ENCODE measurements at regions not wholly inside any gene's neighbourhood (a gene's known extent, or its start where the extent isn't known, plus 50 kb on each side); places are given as distances from the start of the nearest gene placed in this dataset.

DNA sequence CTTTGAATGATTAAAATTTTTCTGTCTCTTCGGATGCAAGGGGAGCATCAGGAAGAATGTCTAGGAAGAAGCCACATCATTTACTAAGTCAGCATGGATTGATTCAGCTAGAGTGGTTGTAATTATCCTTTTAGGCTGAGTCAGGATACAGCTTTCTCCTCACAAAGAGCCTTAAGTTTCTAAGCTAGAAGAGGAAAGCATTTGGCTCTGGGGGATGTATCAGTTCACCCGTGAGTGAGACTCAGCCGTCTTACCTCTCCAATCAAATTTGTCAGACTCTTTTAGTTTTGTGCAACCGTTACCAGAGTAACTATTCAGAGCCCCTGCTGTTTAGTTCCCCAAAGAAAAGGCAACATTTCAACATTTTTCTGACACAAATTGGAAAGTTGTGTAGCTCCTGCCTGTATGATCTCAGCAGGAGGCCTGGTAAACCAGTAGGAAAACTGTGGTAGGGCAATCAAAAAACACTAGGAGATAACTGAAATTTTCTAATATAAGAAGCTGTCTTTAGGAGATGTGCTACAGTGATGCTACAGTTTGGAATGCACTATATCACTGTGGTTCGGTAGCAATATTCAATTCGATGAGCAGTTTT, 432.4 kb upstream of the LUZP2 start:
- no peak for DNase-seq
- intact Hi-C loops (cut with DNase I) = no loop called here
- WGBS, 4 donors = 74 to 78% (median 77%) methylated on average over 6 of the region's 6 CpGs
- H3K4me3 ChIP-seq = no peak overlapping the region
- no peaks in the 10 kb centered on the region for H3K27me3 ChIP-seq
- TF ChIP-seq POLR2A (IDR thresholded peaks at IDR 0.05) = no peak
- TF ChIP-seq, protein P1, sequence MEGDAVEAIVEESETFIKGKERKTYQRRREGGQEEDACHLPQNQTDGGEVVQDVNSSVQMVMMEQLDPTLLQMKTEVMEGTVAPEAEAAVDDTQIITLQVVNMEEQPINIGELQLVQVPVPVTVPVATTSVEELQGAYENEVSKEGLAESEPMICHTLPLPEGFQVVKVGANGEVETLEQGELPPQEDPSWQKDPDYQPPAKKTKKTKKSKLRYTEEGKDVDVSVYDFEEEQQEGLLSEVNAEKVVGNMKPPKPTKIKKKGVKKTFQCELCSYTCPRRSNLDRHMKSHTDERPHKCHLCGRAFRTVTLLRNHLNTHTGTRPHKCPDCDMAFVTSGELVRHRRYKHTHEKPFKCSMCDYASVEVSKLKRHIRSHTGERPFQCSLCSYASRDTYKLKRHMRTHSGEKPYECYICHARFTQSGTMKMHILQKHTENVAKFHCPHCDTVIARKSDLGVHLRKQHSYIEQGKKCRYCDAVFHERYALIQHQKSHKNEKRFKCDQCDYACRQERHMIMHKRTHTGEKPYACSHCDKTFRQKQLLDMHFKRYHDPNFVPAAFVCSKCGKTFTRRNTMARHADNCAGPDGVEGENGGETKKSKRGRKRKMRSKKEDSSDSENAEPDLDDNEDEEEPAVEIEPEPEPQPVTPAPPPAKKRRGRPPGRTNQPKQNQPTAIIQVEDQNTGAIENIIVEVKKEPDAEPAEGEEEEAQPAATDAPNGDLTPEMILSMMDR (IDR thresholded peaks at IDR 0.05) = no peak
- H3K9me3 ChIP-seq (replicated peaks in 1 of 3) = no peaks in the 10 kb centered on the region
- H3K36me3 ChIP-seq (replicated peaks in 1 of 2) = no peaks in the 10 kb centered on the region
- no peak overlapping the region for H3K27ac ChIP-seq
- H3K4me1 ChIP-seq (replicated peaks in 1 of 2) = no peaks in the 10 kb centered on the region

DNA sequence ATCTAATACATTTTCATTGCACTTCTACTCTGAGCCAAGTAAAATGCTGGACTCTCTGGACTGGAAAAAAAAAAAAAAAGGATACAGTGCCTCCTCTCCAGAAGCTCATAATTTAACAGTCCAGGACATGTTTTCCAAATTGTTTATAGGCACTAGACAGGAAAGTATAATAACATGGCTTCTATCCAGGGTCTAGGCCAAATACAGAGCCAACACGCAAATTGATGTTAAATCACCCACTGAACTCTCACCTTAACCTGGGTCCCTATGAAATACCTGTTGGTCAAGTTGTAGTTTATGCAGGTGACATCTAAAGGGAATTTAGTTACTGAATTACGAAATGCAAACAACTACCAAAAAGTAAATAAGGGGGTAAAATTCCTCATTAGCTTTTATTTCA, 428.7 kb upstream of the LUZP2 start:
- Histone ChIP-seq H3K27me3 (no peaks in the 10 kb centered on the region), H3K27ac (no peak overlapping the region), H3K4me1 (replicated peaks in 1 of 2) (no peaks in the 10 kb centered on the region), H3K4me3 (no peak overlapping the region), H3K9me3 (replicated peaks in 1 of 3) (no peaks in the 10 kb centered on the region), H3K36me3 (replicated peaks in 1 of 2) (no peaks in the 10 kb centered on the region)
- TF ChIP-seq, protein P1 (IDR thresholded peaks at IDR 0.05) = no peak
- no peak for TF ChIP-seq POLR2A (IDR thresholded peaks at IDR 0.05)
- WGBS, 4 donors = 78 to 91% (median 83%) methylated on average over 2 of the region's 2 CpGs
- DNase-seq = no peak
- intact Hi-C loops (cut with DNase I) = loop anchor here in 1 of 2 donors (5.0 kb wide), 1 partner anchor 89 kb away; no protein-coding TSS in a partner anchor

DNA sequence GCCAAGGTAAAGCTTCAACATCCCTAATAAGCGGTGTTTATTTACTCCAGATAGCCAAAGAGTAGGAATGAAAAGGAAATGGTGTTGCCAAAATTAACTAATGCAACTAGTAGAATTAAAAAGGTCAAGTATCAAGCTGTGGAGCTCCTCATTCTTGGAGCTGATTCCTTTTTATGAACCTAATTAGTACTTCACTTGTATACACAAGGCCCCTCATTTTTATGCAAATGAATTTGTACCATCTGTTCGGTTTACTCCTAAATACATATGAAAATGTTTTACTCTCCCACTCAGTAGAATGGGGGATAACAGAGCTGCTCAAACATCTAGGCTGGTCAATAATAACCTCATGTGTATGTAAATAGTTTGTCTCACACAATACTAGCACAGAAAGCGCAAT, 426.4 kb upstream of the LUZP2 start:
- 82 to 87% (median 85%) methylated on average over 3 of the region's 3 CpGs for WGBS, 4 donors

DNA sequence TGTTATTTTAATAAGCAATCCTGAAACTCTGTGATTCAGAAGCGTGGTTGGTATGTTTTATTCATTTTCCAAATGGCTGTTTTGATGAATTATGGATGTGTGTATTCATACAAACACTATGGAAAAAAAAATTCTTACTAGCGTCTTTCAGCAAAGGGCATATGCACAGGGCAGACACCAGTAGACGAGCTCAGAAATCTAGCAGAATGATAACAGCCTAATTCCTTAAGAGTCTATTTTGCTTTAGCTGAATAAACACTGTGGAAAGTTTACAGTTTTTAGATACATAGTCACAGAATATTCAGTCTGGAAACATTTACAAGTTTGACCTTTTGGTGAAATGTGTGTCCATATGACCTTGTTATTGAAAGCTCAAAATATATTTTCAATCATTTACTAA, 418.8 kb upstream of the LUZP2 start:
- H3K27ac ChIP-seq = no peak overlapping the region
- no peaks in the 10 kb centered on the region for H3K9me3 ChIP-seq (replicated peaks in 1 of 3)
- TF ChIP-seq POLR2A (IDR thresholded peaks at IDR 0.05) = no peak
- TF ChIP-seq, protein P1 (IDR thresholded peaks at IDR 0.05) = no peak
- intact Hi-C loops (cut with DNase I) = no loop called here
- no peak overlapping the region for H3K4me3 ChIP-seq
- DNase-seq = no peak
- no peaks in the 10 kb centered on the region for H3K4me1 ChIP-seq (replicated peaks in 1 of 2)
- no peaks in the 10 kb centered on the region for H3K36me3 ChIP-seq (replicated peaks in 1 of 2)
- 59 to 79% (median 67%) methylated on average over 3 of the region's 3 CpGs for WGBS, 4 donors
- no peaks in the 10 kb centered on the region for H3K27me3 ChIP-seq

More for the DNA sequence above, 426.4 kb upstream of the LUZP2 start:
- H3K36me3 ChIP-seq (replicated peaks in 1 of 2) = no peaks in the 10 kb centered on the region
- no peak overlapping the region for H3K4me3 ChIP-seq
- no peaks in the 10 kb centered on the region for H3K9me3 ChIP-seq (replicated peaks in 1 of 3)
- intact Hi-C loops (cut with DNase I) = no loop called here
- H3K4me1 ChIP-seq (replicated peaks in 1 of 2) = no peaks in the 10 kb centered on the region
- DNase-seq = no peak
- TF ChIP-seq, protein P1 (IDR thresholded peaks at IDR 0.05) = no peak
- no peak for TF ChIP-seq POLR2A (IDR thresholded peaks at IDR 0.05)
- no peak overlapping the region for H3K27ac ChIP-seq
- no peaks in the 10 kb centered on the region for H3K27me3 ChIP-seq
